Lower leg skin (tissue), 4 donors: ENCODE measurements at regions not wholly inside any gene's neighbourhood (a gene's known extent, or its start where the extent isn't known, plus 50 kb on each side); places are given as distances from the start of the nearest gene placed in this dataset.

Experiments used
- DNase-seq, 2 donors: peaks; one replicate each; pipeline ENCODE4 v3.0.0-alpha.2; 2019; ENCODE audit warnings: low spot score in 2 of 2
- H3K4me3 ChIP-seq: fragments of 200-600 bp; sonication (generic); 2 replicates; pipeline ENCODE4 v1.5.1; 2017; ENCODE audit warnings: mild to moderate bottlenecking, low read depth; ENCODE audit not compliant: poor library complexity, severe bottlenecking
- POLR2A ChIP-seq, 2 donors: fragments of 450-650 bp; IDR thresholded peaks; one replicate each; pipeline ENCODE4 v1.6.1; 2016 to 2017; ENCODE audit warnings: antibody characterized with exemption in 2 of 2, mild to moderate bottlenecking in 1 of 2, moderate library complexity in 1 of 2
- WGBS, 2 donors: methylation state at CpG; one replicate each; pipeline ENCODE4 v1.1.5; 2018; 5-methylcytosine and 5-hydroxymethylcytosine counted together
- intact Hi-C: fragments of 100-400 bp; cut with DNase I; formaldehyde crosslinking; loops from one replicate; pipeline ENCODE4 v1.15.0; 2023; ENCODE audit warnings: low total_unique reads
- TF ChIP-seq, protein P1 (sequence below), 3 donors: fragments of 450-650 bp; IDR thresholded peaks; one replicate each; pipeline ENCODE4 v1.5.1; 2016; ENCODE audit warnings: antibody characterized with exemption in 3 of 3, mild to moderate bottlenecking in 3 of 3, moderate library complexity in 2 of 3

DNA sequence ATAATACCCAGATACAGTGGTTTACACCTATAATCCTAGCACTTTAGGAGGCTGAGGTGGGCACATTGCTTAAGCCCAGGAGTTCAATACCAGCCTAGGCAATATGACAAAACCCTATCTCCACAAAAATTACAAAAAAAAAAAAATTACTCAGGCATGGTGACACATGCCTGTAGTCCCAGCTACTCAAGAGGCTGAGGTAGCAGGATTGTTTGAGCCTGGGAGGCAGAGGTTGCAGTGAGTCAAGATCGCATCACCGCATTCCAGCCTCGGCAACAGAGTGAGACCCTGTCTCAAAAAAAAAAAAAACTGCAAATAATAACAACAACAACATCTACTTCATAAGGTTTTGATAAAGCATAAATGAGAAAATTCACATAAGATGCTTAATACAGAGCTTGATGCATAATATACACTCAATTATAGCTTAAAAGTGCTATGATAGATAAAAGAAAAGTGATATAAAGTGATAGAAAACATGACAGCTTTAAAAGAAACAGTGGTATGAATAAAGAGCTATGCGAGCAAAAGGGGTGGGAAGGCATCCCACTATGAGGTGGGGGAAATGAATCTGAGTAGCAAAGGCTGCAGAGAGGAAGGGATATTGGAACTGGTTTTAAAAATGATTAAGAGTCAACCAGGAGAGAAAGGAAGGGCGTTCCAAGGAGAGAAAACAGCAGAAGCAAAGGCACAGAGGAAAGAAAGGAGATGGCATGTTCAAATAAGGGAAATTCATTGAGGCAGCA is 197.6 kb downstream of the KIF18A start:
- no peak for DNase-seq
- intact Hi-C loops = no loop called here
- no peak for TF ChIP-seq POLR2A (IDR thresholded peaks at IDR 0.05)
- TF ChIP-seq, protein P1, sequence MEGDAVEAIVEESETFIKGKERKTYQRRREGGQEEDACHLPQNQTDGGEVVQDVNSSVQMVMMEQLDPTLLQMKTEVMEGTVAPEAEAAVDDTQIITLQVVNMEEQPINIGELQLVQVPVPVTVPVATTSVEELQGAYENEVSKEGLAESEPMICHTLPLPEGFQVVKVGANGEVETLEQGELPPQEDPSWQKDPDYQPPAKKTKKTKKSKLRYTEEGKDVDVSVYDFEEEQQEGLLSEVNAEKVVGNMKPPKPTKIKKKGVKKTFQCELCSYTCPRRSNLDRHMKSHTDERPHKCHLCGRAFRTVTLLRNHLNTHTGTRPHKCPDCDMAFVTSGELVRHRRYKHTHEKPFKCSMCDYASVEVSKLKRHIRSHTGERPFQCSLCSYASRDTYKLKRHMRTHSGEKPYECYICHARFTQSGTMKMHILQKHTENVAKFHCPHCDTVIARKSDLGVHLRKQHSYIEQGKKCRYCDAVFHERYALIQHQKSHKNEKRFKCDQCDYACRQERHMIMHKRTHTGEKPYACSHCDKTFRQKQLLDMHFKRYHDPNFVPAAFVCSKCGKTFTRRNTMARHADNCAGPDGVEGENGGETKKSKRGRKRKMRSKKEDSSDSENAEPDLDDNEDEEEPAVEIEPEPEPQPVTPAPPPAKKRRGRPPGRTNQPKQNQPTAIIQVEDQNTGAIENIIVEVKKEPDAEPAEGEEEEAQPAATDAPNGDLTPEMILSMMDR (IDR thresholded peaks at IDR 0.05) = no peak
- 73 to 74% methylated on average over 5 of the region's 5 CpGs for WGBS, 2 donors
- no peak overlapping the region for H3K4me3 ChIP-seq

GRCh38 chr11:27909386-27909785 is 198.6 kb downstream of the KIF18A start:
- intact Hi-C loops = no loop called here
- H3K4me3 ChIP-seq = no peak overlapping the region
- WGBS, 2 donors = 77 to 84% methylated on average over 2 of the region's 2 CpGs
- no peak for TF ChIP-seq POLR2A (IDR thresholded peaks at IDR 0.05)
- TF ChIP-seq, protein P1 (IDR thresholded peaks at IDR 0.05) = no peak
- DNase-seq = no peak

DNA sequence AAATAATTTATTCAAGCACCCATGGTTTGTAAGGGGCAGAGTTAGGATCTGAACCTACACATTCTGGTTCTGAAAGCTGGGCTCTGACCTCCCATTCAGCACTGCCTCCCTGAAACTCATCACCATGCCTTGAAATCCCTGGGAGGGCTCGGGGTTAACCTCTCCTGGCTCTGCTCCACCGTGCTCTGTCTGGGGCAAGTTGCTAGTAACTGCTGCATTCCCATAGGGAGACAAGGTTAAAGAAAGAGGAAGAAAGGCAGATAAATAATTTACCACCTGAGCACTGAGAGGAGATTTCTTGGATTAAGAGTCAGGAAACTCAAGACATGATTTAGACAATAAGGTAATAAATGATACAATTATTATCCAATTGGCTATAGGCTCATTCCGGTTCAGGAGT is 199.3 kb downstream of the KIF18A start:
- H3K4me3 ChIP-seq = no peak overlapping the region
- TF ChIP-seq, protein P1 (IDR thresholded peaks at IDR 0.05) = no peak
- TF ChIP-seq POLR2A (IDR thresholded peaks at IDR 0.05) = no peak
- DNase-seq = no peak
- 70 to 72% methylated on average over 3 of the region's 3 CpGs for WGBS, 2 donors
- intact Hi-C loops = no loop called here

DNA sequence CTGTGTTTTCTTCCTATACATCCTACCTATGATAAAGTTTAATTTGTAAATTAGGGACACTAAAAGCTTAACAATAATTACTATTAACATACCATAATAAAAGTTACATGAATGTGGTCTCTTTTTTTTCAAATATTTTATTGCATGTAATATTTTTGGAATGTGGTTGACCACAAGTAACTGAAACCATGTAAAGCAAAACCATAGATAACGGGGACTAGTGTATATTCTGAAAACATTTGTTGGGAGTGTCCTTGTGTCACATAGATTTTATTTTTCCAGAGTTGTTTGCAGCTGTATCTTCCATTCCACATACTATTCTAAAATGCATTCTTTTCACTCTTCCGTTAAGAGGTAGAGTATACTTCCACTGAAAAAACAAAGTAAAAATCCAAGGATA is 200.4 kb downstream of the KIF18A start:
- TF ChIP-seq, protein P1 (IDR thresholded peaks at IDR 0.05) = no peak
- TF ChIP-seq POLR2A (IDR thresholded peaks at IDR 0.05) = no peak
- intact Hi-C loops = no loop called here
- H3K4me3 ChIP-seq = no peak overlapping the region
- no peak for DNase-seq
- WGBS, 2 donors = 65 to 69% methylated on average over 2 of the region's 2 CpGs

DNA sequence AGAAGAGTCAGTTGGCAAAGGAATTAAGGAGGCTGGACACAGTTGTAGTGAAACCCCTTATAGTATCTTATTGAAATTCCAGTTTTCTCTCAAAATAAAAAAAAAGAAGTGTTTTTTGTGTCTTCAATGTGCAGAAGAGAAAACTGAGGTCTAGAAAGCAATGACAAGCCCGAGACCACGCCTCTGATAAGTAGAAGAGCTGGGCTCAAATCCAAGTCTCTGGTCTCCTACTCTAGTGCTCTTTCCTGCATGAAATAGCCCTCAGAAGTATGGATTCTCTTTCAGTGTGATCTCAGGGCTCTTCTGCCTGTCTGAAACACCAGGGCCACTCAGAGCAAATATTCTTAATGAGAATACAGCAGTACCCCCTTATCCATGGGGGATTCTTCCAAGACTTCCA is 200.9 kb downstream of the KIF18A start:
- intact Hi-C loops = no loop called here
- WGBS, 2 donors = 52 to 67% methylated on average over 2 of the region's 2 CpGs
- DNase-seq = no peak
- TF ChIP-seq, protein P1 (IDR thresholded peaks at IDR 0.05) = no peak
- no peak for TF ChIP-seq POLR2A (IDR thresholded peaks at IDR 0.05)
- H3K4me3 ChIP-seq = no peak overlapping the region
